ENCODE measurements at regions not wholly inside any gene's neighbourhood (a gene's known extent, or its start where the extent isn't known, plus 50 kb on each side); places are given as distances from the start of the nearest gene placed in this dataset.
"Not testable (repeated sequence)": the region's sequence is repeated elsewhere in the genome, so short reads cannot be mapped to it uniquely, and the experiment has no call there.

DNA sequence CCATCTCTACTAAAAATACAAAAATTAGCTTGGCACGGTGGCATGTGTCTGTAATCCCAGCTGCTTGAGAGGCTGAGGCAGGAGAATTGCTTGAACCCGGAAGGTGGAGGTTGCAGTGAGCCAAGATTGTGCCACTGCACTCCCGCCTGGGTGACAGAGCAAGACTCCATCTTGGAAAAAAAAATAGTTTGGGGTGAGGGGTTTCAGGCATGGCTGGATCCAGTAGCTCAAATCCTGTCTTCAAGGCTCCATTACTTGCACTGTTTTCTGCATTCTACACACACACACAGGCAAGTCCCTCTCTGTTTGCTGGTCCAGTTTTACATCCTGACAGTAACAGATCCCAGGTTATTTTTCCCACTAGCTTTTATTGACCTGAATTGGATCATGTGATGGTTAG is 387.5 kb downstream of the PREX1 start:
- peaks cover 0 to 28% (median 6%) of the 10 kb centered on the region in 3 donors for H3K27me3 ChIP-seq (ENCODE audit: control insufficient read depth in 3 of 3, insufficient read depth in 3 of 3, low read length in 3 of 3)
- not testable (repeated sequence) for H3K9ac ChIP-seq (ENCODE audit: low read depth in 1 of 3, low read length in 3 of 3); H3K4me3 ChIP-seq (ENCODE audit: low read length in 3 of 3); H3K9me3 ChIP-seq (ENCODE audit: control insufficient read depth in 3 of 3, low read length in 3 of 3); H3K4me1 ChIP-seq (ENCODE audit: control insufficient read depth in 3 of 3, insufficient read depth in 3 of 3, low read length in 3 of 3); H3K36me3 ChIP-seq (ENCODE audit: control insufficient read depth in 3 of 3, insufficient read depth in 3 of 3, low read length in 3 of 3); H3K27ac ChIP-seq (ENCODE audit: low read depth, low read length)

DNA sequence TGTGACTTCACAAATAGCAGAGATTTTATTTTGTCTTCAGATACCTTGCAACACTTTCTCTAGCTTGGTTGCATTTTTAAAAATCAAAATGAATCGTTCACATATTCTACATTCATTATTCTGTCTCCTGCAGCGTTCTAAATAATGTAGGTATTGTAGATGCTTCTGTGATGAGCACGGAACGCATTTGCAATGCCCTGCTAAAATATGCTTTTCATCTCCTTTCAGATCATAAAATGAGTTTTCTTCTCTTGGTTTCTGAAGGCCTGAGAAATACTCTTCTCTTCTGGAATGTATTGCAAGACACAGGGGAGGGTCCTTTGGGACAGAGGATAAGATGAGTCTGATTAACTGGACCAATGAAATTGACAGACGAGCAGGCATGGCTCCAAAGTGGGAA is 390.7 kb downstream of the PREX1 start:
- peaks cover 0 to 2% (median 0%) of the 10 kb centered on the region in 3 donors for H3K4me1 ChIP-seq (ENCODE audit: control insufficient read depth in 3 of 3, insufficient read depth in 3 of 3, low read length in 3 of 3)
- no peak overlapping the region for H3K9ac ChIP-seq (ENCODE audit: low read depth in 1 of 3, low read length in 3 of 3)
- no peak overlapping the region for H3K27ac ChIP-seq (ENCODE audit: low read depth, low read length)
- H3K36me3 ChIP-seq (ENCODE audit: control insufficient read depth in 3 of 3, insufficient read depth in 3 of 3, low read length in 3 of 3), result no peaks in the 10 kb centered on the region
- H3K4me3 ChIP-seq (ENCODE audit: low read length in 3 of 3), result no peak overlapping the region
- H3K9me3 ChIP-seq (ENCODE audit: control insufficient read depth in 3 of 3, low read length in 3 of 3), result no peaks in the 10 kb centered on the region
- peaks cover 0 to 32% (median 12%) of the 10 kb centered on the region in 3 donors for H3K27me3 ChIP-seq (ENCODE audit: control insufficient read depth in 3 of 3, insufficient read depth in 3 of 3, low read length in 3 of 3)

DNA sequence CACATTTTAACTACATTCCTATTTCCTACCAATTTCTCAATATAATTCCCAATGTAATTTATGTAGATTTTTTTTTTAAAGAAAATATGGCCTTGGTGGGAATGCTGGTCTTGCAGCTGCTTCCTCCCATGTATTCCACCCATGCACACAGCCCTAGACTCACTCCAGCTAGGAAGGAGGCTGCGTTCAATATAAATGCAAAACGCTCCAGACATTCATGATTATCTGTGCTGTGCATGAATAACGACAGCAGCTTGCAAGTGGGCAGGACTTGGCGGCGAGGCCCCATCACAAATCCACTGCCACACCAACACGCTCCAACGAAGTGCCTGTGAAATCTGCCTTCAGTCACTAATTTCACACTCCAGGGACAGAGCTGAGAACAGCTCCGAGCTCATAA is 391.2 kb downstream of the PREX1 start:
- H3K36me3 ChIP-seq (ENCODE audit: control insufficient read depth in 3 of 3, insufficient read depth in 3 of 3, low read length in 3 of 3); H3K4me3 ChIP-seq (ENCODE audit: low read length in 3 of 3); H3K9me3 ChIP-seq (ENCODE audit: control insufficient read depth in 3 of 3, low read length in 3 of 3); H3K27ac ChIP-seq (ENCODE audit: low read depth, low read length); H3K9ac ChIP-seq (ENCODE audit: low read depth in 1 of 3, low read length in 3 of 3); H3K4me1 ChIP-seq (ENCODE audit: control insufficient read depth in 3 of 3, insufficient read depth in 3 of 3, low read length in 3 of 3): not testable (repeated sequence)
- peaks cover 0 to 32% (median 12%) of the 10 kb centered on the region in 3 donors for H3K27me3 ChIP-seq (ENCODE audit: control insufficient read depth in 3 of 3, insufficient read depth in 3 of 3, low read length in 3 of 3)

DNA sequence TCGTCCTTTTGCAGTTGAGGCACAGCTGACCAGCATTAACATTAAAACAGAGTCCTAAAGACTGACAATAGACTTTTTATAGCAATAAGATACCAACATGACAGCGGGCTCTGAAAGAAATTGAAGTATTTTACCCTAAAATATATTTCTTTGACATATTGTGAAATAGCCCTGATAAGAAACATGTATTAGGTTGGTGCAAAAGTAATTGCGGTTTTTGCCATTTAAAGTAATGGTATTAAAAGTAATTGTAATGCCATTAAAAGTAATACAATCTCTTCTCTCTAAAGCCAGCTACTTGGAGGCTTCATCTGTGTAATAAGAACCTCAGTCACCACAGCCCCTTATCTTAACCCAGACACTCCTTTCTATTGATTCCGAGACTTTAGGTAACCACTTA is 394.6 kb downstream of the PREX1 start:
- H3K27ac ChIP-seq (ENCODE audit: low read depth, low read length), result no peak overlapping the region
- H3K27me3 ChIP-seq (ENCODE audit: control insufficient read depth in 3 of 3, insufficient read depth in 3 of 3, low read length in 3 of 3), result peaks cover 0 to 18% (median 6%) of the 10 kb centered on the region in 3 donors
- H3K36me3 ChIP-seq (ENCODE audit: control insufficient read depth in 3 of 3, insufficient read depth in 3 of 3, low read length in 3 of 3), result no peaks in the 10 kb centered on the region
- H3K4me1 ChIP-seq (ENCODE audit: control insufficient read depth in 3 of 3, insufficient read depth in 3 of 3, low read length in 3 of 3), result peaks cover 0 to 2% (median 0%) of the 10 kb centered on the region in 3 donors
- H3K9me3 ChIP-seq (ENCODE audit: control insufficient read depth in 3 of 3, low read length in 3 of 3), result no peaks in the 10 kb centered on the region
- H3K4me3 ChIP-seq (ENCODE audit: low read length in 3 of 3), result no peak overlapping the region
- H3K9ac ChIP-seq (ENCODE audit: low read depth in 1 of 3, low read length in 3 of 3), result no peak overlapping the region

DNA sequence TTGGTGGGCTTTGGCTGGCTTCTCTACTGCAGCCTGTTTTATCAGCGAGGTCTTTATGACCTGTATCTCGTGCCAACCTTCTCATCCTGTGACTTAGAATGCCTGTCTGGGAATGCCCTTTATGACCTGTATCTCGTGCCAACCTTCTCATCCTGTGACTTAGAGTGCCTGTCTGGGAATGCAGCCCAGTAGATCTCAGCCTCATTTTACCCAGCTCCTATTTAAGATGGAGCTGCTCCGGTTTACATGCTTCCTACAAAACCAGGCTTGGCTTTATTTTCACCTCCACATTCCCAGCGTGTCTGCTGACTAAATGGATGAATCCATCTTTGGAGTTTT is 395.3 kb downstream of the PREX1 start:
- Histone ChIP-seq H3K27me3 (ENCODE audit: control insufficient read depth in 3 of 3, insufficient read depth in 3 of 3, low read length in 3 of 3) (peaks cover 0 to 14% (median 6%) of the 10 kb centered on the region in 3 donors), H3K9me3 (ENCODE audit: control insufficient read depth in 3 of 3, low read length in 3 of 3) (no peaks in the 10 kb centered on the region), H3K4me3 (ENCODE audit: low read length in 3 of 3) (no peak overlapping the region), H3K36me3 (ENCODE audit: control insufficient read depth in 3 of 3, insufficient read depth in 3 of 3, low read length in 3 of 3) (no peaks in the 10 kb centered on the region), H3K4me1 (ENCODE audit: control insufficient read depth in 3 of 3, insufficient read depth in 3 of 3, low read length in 3 of 3) (peaks cover 0 to 2% (median 0%) of the 10 kb centered on the region in 3 donors), H3K9ac (ENCODE audit: low read depth in 1 of 3, low read length in 3 of 3) (no peak overlapping the region), H3K27ac (ENCODE audit: low read depth, low read length) (no peak overlapping the region)

DNA sequence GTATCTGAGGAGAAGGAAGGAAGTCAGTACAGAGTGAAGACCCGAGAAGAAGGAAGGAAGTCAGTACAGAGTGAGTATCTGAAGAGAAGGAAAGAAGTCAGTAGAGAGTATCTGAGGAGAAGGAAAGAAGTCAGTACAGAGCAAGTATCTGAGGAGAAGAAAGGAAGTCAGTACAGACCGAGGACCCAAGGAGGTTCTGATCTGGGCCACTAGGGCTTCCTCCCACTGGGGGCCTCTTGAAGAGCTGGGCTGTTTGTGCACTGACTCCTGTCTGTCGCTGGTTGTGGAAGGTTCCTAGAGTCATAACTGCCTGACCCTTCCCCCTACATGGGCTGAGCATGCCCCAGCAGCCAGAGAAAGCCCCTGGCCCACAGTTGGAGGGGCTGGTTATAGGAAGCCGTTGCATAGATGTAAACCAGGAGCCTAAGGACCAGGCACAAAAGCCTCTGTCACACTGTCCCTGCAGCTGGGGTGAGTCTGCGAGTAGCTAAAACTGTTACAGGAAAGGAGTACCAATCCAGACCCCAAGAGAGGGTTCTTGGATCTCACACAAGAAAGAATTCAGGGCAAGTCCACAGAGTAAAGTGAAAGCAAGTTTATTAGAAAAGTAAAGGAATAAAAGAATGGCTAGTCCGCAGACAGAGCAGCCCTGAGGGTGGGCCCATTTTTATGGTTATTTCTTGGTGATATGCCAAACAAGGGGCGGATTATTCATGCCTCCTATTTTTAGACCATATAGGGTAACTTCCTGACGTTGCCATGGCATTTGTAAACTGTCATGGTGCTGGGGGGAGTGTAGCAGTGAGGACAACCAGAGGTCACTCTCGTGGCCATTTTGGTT is 395.9 kb downstream of the PREX1 start:
- Histone ChIP-seq H3K27ac (ENCODE audit: low read depth, low read length) (no peak overlapping the region), H3K4me3 (ENCODE audit: low read length in 3 of 3) (no peak overlapping the region), H3K4me1 (ENCODE audit: control insufficient read depth in 3 of 3, insufficient read depth in 3 of 3, low read length in 3 of 3) (peaks cover 0 to 2% (median 0%) of the 10 kb centered on the region in 3 donors), H3K27me3 (ENCODE audit: control insufficient read depth in 3 of 3, insufficient read depth in 3 of 3, low read length in 3 of 3) (peaks cover 0 to 14% (median 6%) of the 10 kb centered on the region in 3 donors), H3K36me3 (ENCODE audit: control insufficient read depth in 3 of 3, insufficient read depth in 3 of 3, low read length in 3 of 3) (no peaks in the 10 kb centered on the region), H3K9me3 (ENCODE audit: control insufficient read depth in 3 of 3, low read length in 3 of 3) (no peaks in the 10 kb centered on the region), H3K9ac (ENCODE audit: low read depth in 1 of 3, low read length in 3 of 3) (no peak overlapping the region)

DNA sequence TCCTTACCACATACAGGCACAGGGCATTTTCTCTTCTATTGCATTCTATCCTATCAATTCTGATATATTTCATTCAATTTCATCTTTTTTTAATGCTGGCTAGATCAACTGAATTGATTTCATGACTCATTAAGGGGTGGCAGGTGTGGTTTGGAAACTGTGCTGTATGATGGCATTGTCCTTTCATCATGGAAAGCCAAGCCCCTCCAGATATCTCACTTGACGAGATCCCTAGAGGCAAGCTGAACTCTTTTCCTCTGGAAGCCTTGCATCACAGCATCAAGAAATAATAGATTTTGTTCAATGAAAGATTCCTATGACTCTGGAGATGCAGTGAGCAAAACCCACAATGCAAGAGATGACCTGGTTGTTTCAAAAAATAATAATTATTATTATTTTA is 401.2 kb downstream of the PREX1 start:
- Histone ChIP-seq H3K9me3 (ENCODE audit: control insufficient read depth in 3 of 3, low read length in 3 of 3) (no peaks in the 10 kb centered on the region), H3K36me3 (ENCODE audit: control insufficient read depth in 3 of 3, insufficient read depth in 3 of 3, low read length in 3 of 3) (no peaks in the 10 kb centered on the region), H3K4me1 (ENCODE audit: control insufficient read depth in 3 of 3, insufficient read depth in 3 of 3, low read length in 3 of 3) (no peaks in the 10 kb centered on the region), H3K27me3 (ENCODE audit: control insufficient read depth in 3 of 3, insufficient read depth in 3 of 3, low read length in 3 of 3) (peaks cover 6 to 21% (median 7%) of the 10 kb centered on the region in 3 donors), H3K27ac (ENCODE audit: low read depth, low read length) (no peak overlapping the region), H3K4me3 (ENCODE audit: low read length in 3 of 3) (no peak overlapping the region), H3K9ac (ENCODE audit: low read depth in 1 of 3, low read length in 3 of 3) (no peak overlapping the region)

DNA sequence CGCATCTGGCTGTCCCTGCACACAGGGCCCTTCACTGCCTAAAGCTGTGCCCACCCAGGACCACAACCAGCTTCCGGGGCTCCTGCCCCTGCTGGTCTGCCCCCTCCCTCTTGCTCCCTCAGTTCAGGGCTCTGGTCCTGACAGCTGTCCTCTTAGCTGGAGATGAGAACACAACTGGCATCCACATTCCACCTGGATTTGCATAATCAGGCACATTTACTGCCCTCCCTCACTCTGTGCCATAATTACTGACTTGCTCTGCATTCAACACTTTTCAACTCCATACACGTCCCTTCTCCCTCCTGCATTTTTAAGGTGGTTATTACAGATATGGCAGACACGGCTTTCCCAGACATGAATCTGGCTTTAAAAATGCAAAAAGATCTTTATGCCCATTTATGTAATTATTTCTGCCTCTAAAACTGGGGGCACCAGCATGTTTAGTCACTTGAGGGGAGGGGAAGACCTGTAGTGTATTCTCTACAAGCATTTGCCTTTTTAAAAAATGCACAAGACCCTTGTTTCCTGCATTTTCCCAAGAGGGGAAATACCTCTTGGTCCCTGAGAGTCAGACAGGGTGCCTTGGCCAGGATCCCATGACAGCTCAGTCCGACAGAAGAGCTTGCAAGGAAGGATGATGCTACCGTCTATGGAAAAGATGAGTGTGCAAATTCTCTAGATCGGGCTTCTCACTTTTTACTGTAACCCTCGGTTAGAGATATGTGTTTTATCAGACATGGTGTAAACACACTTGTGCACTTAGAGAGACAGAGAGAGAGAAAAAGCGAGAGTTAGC is 401.8 kb downstream of the PREX1 start:
- Histone ChIP-seq H3K36me3 (ENCODE audit: control insufficient read depth in 3 of 3, insufficient read depth in 3 of 3, low read length in 3 of 3) (no peaks in the 10 kb centered on the region), H3K27ac (ENCODE audit: low read depth, low read length) (no peak overlapping the region), H3K27me3 (ENCODE audit: control insufficient read depth in 3 of 3, insufficient read depth in 3 of 3, low read length in 3 of 3) (peaks cover 6 to 24% (median 7%) of the 10 kb centered on the region in 3 donors)

DNA sequence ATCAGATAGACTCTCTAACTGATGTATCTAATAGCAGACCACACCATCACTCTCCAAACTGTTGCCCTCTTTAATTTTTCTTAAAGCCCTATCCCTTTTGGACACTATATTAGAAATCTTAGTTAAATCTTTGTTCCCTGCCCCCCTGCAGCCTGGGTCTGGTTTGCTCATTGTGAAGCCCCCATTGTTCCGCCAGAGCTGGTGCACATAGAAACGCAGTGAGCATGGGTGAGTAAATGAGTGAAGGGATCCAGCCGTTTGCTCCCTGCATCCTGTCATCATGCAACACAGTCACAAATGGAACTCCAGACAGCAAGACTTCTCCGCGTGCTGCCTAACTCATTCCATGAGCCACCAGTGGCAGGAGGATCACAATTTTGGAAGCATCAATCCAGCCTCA is 402.5 kb downstream of the PREX1 start:
- Histone ChIP-seq H3K27me3 (ENCODE audit: control insufficient read depth in 3 of 3, insufficient read depth in 3 of 3, low read length in 3 of 3) (peaks cover 6 to 24% (median 7%) of the 10 kb centered on the region in 3 donors), H3K4me3 (ENCODE audit: low read length in 3 of 3) (no peak overlapping the region), H3K9me3 (ENCODE audit: control insufficient read depth in 3 of 3, low read length in 3 of 3) (no peaks in the 10 kb centered on the region)

More for the DNA sequence above, 401.8 kb downstream of the PREX1 start:
- Histone ChIP-seq H3K9me3 (ENCODE audit: control insufficient read depth in 3 of 3, low read length in 3 of 3) (no peaks in the 10 kb centered on the region), H3K9ac (ENCODE audit: low read depth in 1 of 3, low read length in 3 of 3) (no peak overlapping the region), H3K4me3 (ENCODE audit: low read length in 3 of 3) (no peak overlapping the region), H3K4me1 (ENCODE audit: control insufficient read depth in 3 of 3, insufficient read depth in 3 of 3, low read length in 3 of 3) (no peaks in the 10 kb centered on the region)

More for the DNA sequence above, 402.5 kb downstream of the PREX1 start:
- H3K36me3 ChIP-seq (ENCODE audit: control insufficient read depth in 3 of 3, insufficient read depth in 3 of 3, low read length in 3 of 3), result no peaks in the 10 kb centered on the region
- no peak overlapping the region for H3K27ac ChIP-seq (ENCODE audit: low read depth, low read length)
- no peak overlapping the region for H3K9ac ChIP-seq (ENCODE audit: low read depth in 1 of 3, low read length in 3 of 3)
- H3K4me1 ChIP-seq (ENCODE audit: control insufficient read depth in 3 of 3, insufficient read depth in 3 of 3, low read length in 3 of 3), result no peaks in the 10 kb centered on the region
